IPS-18c (cell line): ENCODE measurements at regions not wholly inside any gene's neighbourhood (a gene's known extent, or its start where the extent isn't known, plus 50 kb on each side); places are given as distances from the start of the nearest gene placed in this dataset.
"Not testable (repeated sequence)": the region's sequence is repeated elsewhere in the genome, so short reads cannot be mapped to it uniquely, and the experiment has no call there.

Source experiments
- H3K4me3 ChIP-seq: 2 replicates; pipeline ENCODE4 v1.7.0; 2013; ENCODE audit warnings: low read depth, mild to moderate bottlenecking, low read length, moderate library complexity; ENCODE audit not compliant: insufficient read depth
- H3K9me3 ChIP-seq: one replicate; pipeline ENCODE4 v1.6.1; 2013; ENCODE audit warnings: mild to moderate bottlenecking, low read length, moderate library complexity; ENCODE audit not compliant: control insufficient read depth, insufficient read depth

- H3K9me3 ChIP-seq = no peaks in the 10 kb centered on the region
- H3K4me3 ChIP-seq = no peak overlapping the region
Measured at GRCh38 chr3:178202194-178202593, 334.0 kb upstream of the KCNMB2 start.

- Histone ChIP-seq H3K9me3 (no peaks in the 10 kb centered on the region), H3K4me3 (no peak overlapping the region)
Measured at GRCh38 chr3:178203165-178203564, 333.1 kb upstream of the KCNMB2 start.

GRCh38 chr3:178203650-178204049, 332.6 kb upstream of the KCNMB2 start:
- no peaks in the 10 kb centered on the region for H3K9me3 ChIP-seq
- no peak overlapping the region for H3K4me3 ChIP-seq

GRCh38 chr3:178205740-178206139, 330.5 kb upstream of the KCNMB2 start:
- no peak overlapping the region for H3K4me3 ChIP-seq
- no peaks in the 10 kb centered on the region for H3K9me3 ChIP-seq

- no peaks in the 10 kb centered on the region for H3K9me3 ChIP-seq
- no peak overlapping the region for H3K4me3 ChIP-seq
Measured at GRCh38 chr3:178206521-178206920, 329.7 kb upstream of the KCNMB2 start.

- H3K9me3 ChIP-seq, H3K4me3 ChIP-seq: not testable (repeated sequence)
Measured at GRCh38 chr3:178207161-178207560, 329.1 kb upstream of the KCNMB2 start.

- H3K4me3 ChIP-seq, H3K9me3 ChIP-seq: not testable (repeated sequence)
Measured at GRCh38 chr3:178207627-178208026, 328.6 kb upstream of the KCNMB2 start.

GRCh38 chr3:178209116-178209515, 327.1 kb upstream of the KCNMB2 start:
- H3K9me3 ChIP-seq, H3K4me3 ChIP-seq: not testable (repeated sequence)

GRCh38 chr3:178209618-178210017, 326.6 kb upstream of the KCNMB2 start:
- H3K9me3 ChIP-seq, H3K4me3 ChIP-seq: not testable (repeated sequence)

GRCh38 chr3:178211086-178211485, 325.1 kb upstream of the KCNMB2 start:
- H3K9me3 ChIP-seq, H3K4me3 ChIP-seq: not testable (repeated sequence)

- no peaks in the 10 kb centered on the region for H3K9me3 ChIP-seq
- H3K4me3 ChIP-seq = no peak overlapping the region
Measured at GRCh38 chr3:178217479-178217878, 318.8 kb upstream of the KCNMB2 start.

- Histone ChIP-seq H3K4me3 (no peak overlapping the region), H3K9me3 (no peaks in the 10 kb centered on the region)
Measured at GRCh38 chr3:178218231-178218630, 318.0 kb upstream of the KCNMB2 start.

GRCh38 chr3:178219661-178220060, 316.6 kb upstream of the KCNMB2 start:
- not testable (repeated sequence) for H3K4me3 ChIP-seq, H3K9me3 ChIP-seq

- no peaks in the 10 kb centered on the region for H3K9me3 ChIP-seq
- H3K4me3 ChIP-seq = no peak overlapping the region
Measured at GRCh38 chr3:178223876-178224275, 312.4 kb upstream of the KCNMB2 start.

GRCh38 chr3:178226094-178226493, 310.1 kb upstream of the KCNMB2 start:
- no peaks in the 10 kb centered on the region for H3K9me3 ChIP-seq
- H3K4me3 ChIP-seq = no peak overlapping the region

GRCh38 chr3:178231645-178232044, 304.6 kb upstream of the KCNMB2 start:
- no peaks in the 10 kb centered on the region for H3K9me3 ChIP-seq
- H3K4me3 ChIP-seq = no peak overlapping the region

GRCh38 chr3:178233371-178234071, 302.7 kb upstream of the KCNMB2 start:
- Histone ChIP-seq H3K9me3 (no peaks in the 10 kb centered on the region), H3K4me3 (no peak overlapping the region)

- H3K4me3 ChIP-seq = no peak overlapping the region
- H3K9me3 ChIP-seq = no peaks in the 10 kb centered on the region
Measured at GRCh38 chr3:178236555-178237277, 299.5 kb upstream of the KCNMB2 start.

- no peak overlapping the region for H3K4me3 ChIP-seq
- H3K9me3 ChIP-seq = no peaks in the 10 kb centered on the region
Measured at GRCh38 chr3:178238179-178238578, 298.1 kb upstream of the KCNMB2 start.
